ENCODE measurements at regions not wholly inside any gene's neighbourhood (a gene's known extent, or its start where the extent isn't known, plus 50 kb on each side); places are given as distances from the start of the nearest gene placed in this dataset.

DNA sequence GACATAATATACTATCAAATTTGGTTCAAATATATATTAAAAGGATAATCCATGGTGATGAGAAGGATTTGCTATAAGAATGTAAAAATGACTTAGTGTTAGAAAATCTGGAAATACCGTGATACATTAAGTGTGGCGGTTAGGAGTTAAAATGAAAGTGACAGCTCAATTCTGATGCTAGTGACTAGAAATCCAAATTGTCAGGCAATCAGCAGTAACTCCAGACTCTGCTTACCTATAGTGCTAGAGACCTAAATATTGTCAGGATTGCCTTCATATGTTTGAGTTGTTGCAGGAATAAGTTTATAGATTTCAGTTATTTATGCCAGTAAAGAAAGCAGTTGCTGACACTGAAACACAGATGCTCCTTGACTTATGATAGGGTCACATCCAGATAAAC lies 737.4 kb downstream of the MRPL39 start:
- no peak for TF ChIP-seq CTCF (IDR thresholded peaks at IDR 0.05)
- Histone ChIP-seq H3K27ac (no peak overlapping the region), H3K9me3 (no peaks in the 10 kb centered on the region), H3K4me1 (no peaks in the 10 kb centered on the region), H3K27me3 (ENCODE audit: insufficient read depth in 3 of 3, low read length in 2 of 3) (no peaks in the 10 kb centered on the region), H3K4me3 (no peak overlapping the region), H3K36me3 (ENCODE audit: insufficient read depth in 1 of 2, low read depth in 1 of 2) (no peaks in the 10 kb centered on the region)
- DNase-seq (no peak), ATAC-seq (no peak)
- intact Hi-C loops (cut with DNase I): no loop called here
- WGBS, 3 donors: 64 to 87% (median 80%) methylated on average over 2 of the region's 2 CpGs

DNA sequence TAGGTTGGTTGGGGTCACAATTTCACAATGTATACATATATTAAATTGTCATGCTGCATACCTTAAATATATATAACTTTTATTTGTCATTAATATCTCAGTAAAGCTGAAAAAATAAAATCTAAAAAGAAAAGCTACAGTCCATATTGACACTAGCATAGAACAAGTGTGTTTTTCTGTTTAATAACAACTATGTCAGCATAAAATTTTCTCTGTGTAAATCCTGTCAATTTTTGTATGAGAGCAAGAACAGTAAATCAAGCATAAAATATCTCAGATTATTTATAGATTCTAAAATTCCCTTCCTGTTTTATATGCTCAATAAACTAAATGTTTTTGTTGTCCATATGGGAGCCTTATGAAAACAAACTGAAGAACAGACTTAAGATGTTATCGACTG lies 739.2 kb downstream of the MRPL39 start:
- Histone ChIP-seq H3K36me3 (ENCODE audit: insufficient read depth in 1 of 2, low read depth in 1 of 2) (no peaks in the 10 kb centered on the region), H3K27me3 (ENCODE audit: insufficient read depth in 3 of 3, low read length in 2 of 3) (no peaks in the 10 kb centered on the region), H3K4me3 (no peak overlapping the region), H3K9me3 (no peaks in the 10 kb centered on the region), H3K27ac (no peak overlapping the region), H3K4me1 (no peaks in the 10 kb centered on the region)
- intact Hi-C loops (cut with DNase I): no loop called here
- DNase-seq (no peak), ATAC-seq (no peak)
- no peak for TF ChIP-seq CTCF (IDR thresholded peaks at IDR 0.05)
- WGBS, 3 donors: 80 to 86% (median 83%) methylated on average over 1 of the region's 1 CpG

GRCh38 chr21:24861471-24861870 lies 745.8 kb downstream of the MRPL39 start:
- no peak for DNase-seq
- H3K36me3 ChIP-seq (ENCODE audit: insufficient read depth in 1 of 2, low read depth in 1 of 2): no peaks in the 10 kb centered on the region

GRCh38 chr21:24856326-24856725 lies 751.0 kb downstream of the MRPL39 start:
- no peak for TF ChIP-seq CTCF (IDR thresholded peaks at IDR 0.05)
- Histone ChIP-seq H3K4me3 (no peak overlapping the region), H3K4me1 (no peaks in the 10 kb centered on the region), H3K27ac (no peak overlapping the region), H3K27me3 (ENCODE audit: insufficient read depth in 3 of 3, low read length in 2 of 3) (no peaks in the 10 kb centered on the region), H3K9me3 (no peaks in the 10 kb centered on the region), H3K36me3 (ENCODE audit: insufficient read depth in 1 of 2, low read depth in 1 of 2) (no peaks in the 10 kb centered on the region)
- intact Hi-C loops (cut with DNase I): no loop called here
- no peak for DNase-seq
- WGBS, 3 donors: 0 to 86% (median 21%) methylated on average over 1 of the region's 1 CpG
- ATAC-seq: no peak

More at GRCh38 chr21:24861471-24861870, 745.8 kb downstream of the MRPL39 start:
- 25 to 33% (median 31%) methylated on average over 1 of the region's 1 CpG for WGBS, 3 donors
- no peak overlapping the region for H3K4me3 ChIP-seq
- no peak overlapping the region for H3K27ac ChIP-seq
- intact Hi-C loops (cut with DNase I): no loop called here
- H3K4me1 ChIP-seq: no peaks in the 10 kb centered on the region
- no peaks in the 10 kb centered on the region for H3K27me3 ChIP-seq (ENCODE audit: insufficient read depth in 3 of 3, low read length in 2 of 3)
- no peaks in the 10 kb centered on the region for H3K9me3 ChIP-seq
- TF ChIP-seq CTCF (IDR thresholded peaks at IDR 0.05): no peak
- ATAC-seq: no peak

DNA sequence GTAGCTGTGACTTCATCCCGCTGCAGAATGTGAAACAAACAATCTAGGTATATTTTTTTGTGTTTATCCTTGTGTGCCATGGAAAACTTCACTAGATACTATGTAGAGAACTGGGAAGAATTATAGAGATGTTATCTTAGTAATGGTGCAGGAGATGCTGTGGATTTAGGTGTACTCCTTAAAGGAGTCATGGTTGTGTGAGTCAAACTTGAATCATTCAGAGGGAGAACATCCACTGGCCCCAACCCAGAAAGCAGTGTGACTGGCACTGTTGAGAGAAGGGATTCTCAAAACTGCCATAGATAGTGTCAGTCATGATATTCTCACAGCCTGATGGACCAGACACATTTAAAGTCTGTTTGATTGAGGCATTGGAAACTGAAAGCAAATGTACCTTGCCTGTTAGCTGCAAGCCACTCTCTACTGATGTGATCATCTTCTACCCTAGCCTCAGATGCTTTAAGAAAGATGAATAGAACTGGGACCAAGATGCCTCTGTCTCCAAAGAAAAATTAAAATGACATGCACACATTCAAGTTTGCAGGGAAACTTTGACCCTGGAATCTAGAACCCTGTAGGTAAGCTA lies 754.6 kb downstream of the MRPL39 start:
- ATAC-seq: no peak
- no peaks in the 10 kb centered on the region for H3K9me3 ChIP-seq
- 58 to 85% (median 75%) methylated on average over 1 of the region's 1 CpG for WGBS, 3 donors
- no peaks in the 10 kb centered on the region for H3K4me1 ChIP-seq
- no peak for DNase-seq
- no peak for TF ChIP-seq CTCF (IDR thresholded peaks at IDR 0.05)
- H3K27ac ChIP-seq: no peak overlapping the region
- no peaks in the 10 kb centered on the region for H3K27me3 ChIP-seq (ENCODE audit: insufficient read depth in 3 of 3, low read length in 2 of 3)
- H3K4me3 ChIP-seq: no peak overlapping the region
- intact Hi-C loops (cut with DNase I): no loop called here
- H3K36me3 ChIP-seq (ENCODE audit: insufficient read depth in 1 of 2, low read depth in 1 of 2): no peaks in the 10 kb centered on the region

All from psoas muscle (tissue), 7 donors.